GM23248 (cell line): ENCODE measurements at regions not wholly inside any gene's neighbourhood (a gene's known extent, or its start where the extent isn't known, plus 50 kb on each side); places are given as distances from the start of the nearest gene placed in this dataset.

Experiments used
- EZH2 ChIP-seq: fragments of 200-600 bp; sonication (generic); IDR thresholded peaks from 2 replicates; pipeline ENCODE4 v1.6.1; 2018; ENCODE audit warnings: antibody characterized with exemption, mild to moderate bottlenecking; ENCODE audit not compliant: insufficient read depth, poor library complexity, severe bottlenecking
- EZH2phosphoT487 ChIP-seq: fragments of 200-600 bp; sonication (generic); IDR thresholded peaks from 2 replicates; pipeline ENCODE4 v1.6.1; 2018; ENCODE audit warnings: antibody characterized with exemption, moderate library complexity, mild to moderate bottlenecking, low read depth; ENCODE audit not compliant: insufficient read depth

GRCh38 chr10:30158325-30158960 lies 99.1 kb upstream of the JCAD start:
- TF ChIP-seq EZH2 (no peak), EZH2phosphoT487 (no peak)
